ENCODE measurements at regions not wholly inside any gene's neighbourhood (a gene's known extent, or its start where the extent isn't known, plus 50 kb on each side); places are given as distances from the start of the nearest gene placed in this dataset.

DNA sequence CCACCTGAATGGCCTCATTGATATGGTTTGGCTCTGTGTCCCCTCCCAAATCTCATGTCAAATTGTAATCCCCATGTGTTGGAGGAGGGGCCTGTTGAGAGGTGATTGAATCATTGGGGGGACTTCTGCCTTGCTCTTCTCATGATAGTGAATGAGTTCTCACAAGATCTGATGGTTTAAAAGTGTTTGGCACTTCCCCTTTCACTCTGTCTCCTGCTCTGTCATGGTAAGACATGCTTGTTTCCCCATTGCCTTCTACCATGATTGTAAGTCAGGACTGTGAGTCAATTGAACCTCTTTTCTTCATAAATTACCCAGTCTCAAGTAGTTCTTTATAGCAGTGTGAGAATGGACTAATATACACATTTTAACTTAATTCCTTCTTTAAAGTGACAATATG is 146.8 kb upstream of the KCNJ3 start:
- Mint-ChIP-seq H3K36me3 (ENCODE audit: low read depth) (no peaks in the 10 kb centered on the region), H3K4me1 (no peaks in the 10 kb centered on the region), H3K27ac (no peak overlapping the region), H3K4me3 (no peak overlapping the region), H3K27me3 (ENCODE audit: low read depth, poor library complexity) (no peaks in the 10 kb centered on the region), H3K9me3 (peaks cover 10% of the 10 kb centered on the region)
- TF ChIP-seq, protein P1, sequence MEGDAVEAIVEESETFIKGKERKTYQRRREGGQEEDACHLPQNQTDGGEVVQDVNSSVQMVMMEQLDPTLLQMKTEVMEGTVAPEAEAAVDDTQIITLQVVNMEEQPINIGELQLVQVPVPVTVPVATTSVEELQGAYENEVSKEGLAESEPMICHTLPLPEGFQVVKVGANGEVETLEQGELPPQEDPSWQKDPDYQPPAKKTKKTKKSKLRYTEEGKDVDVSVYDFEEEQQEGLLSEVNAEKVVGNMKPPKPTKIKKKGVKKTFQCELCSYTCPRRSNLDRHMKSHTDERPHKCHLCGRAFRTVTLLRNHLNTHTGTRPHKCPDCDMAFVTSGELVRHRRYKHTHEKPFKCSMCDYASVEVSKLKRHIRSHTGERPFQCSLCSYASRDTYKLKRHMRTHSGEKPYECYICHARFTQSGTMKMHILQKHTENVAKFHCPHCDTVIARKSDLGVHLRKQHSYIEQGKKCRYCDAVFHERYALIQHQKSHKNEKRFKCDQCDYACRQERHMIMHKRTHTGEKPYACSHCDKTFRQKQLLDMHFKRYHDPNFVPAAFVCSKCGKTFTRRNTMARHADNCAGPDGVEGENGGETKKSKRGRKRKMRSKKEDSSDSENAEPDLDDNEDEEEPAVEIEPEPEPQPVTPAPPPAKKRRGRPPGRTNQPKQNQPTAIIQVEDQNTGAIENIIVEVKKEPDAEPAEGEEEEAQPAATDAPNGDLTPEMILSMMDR (IDR thresholded peaks at IDR 0.05) = no peak
- no peak for DNase-seq

DNA sequence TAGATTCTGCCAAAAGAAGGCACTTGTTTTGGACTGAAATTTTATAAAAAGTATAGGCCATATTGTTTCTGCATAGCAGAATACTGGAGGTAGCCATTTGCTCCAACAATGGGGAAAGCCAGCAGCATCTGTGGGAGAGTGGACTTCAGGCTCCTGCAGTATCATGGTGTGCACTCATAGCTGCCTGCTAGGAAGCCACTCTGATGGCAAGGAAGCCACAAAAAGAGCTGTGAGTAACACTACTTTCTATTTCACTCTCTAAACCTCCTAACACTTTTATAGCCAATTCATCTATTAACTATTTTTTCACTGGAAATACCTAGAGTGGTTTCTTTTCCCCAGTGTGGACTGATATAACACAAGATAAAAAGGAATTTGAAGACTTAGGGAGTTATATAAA is 144.4 kb upstream of the KCNJ3 start:
- H3K27ac Mint-ChIP-seq = no peak overlapping the region
- H3K9me3 Mint-ChIP-seq = no peaks in the 10 kb centered on the region
- no peak overlapping the region for H3K4me3 Mint-ChIP-seq
- no peaks in the 10 kb centered on the region for H3K4me1 Mint-ChIP-seq
- DNase-seq = no peak
- no peaks in the 10 kb centered on the region for H3K36me3 Mint-ChIP-seq (ENCODE audit: low read depth)
- TF ChIP-seq, protein P1 (IDR thresholded peaks at IDR 0.05) = no peak
- no peaks in the 10 kb centered on the region for H3K27me3 Mint-ChIP-seq (ENCODE audit: low read depth, poor library complexity)

DNA sequence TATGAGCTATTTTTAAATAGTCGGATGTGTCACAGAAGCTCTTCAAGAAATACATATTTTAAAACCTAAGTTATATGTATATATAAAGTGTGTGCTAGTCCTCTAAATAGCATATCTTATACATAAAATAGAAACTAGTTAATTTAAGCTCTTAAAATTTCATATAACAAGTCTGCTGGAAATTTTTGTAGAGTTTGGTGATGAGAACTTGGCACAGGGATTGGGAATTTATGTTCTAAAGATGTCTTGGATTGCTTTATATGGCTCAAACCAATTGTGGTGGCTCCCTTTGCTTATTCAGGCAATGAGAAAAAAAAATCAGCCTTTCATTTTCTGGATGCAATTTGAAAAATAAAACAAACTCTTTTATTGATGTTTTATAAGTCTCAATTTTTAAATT is 142.8 kb upstream of the KCNJ3 start:
- H3K27me3 Mint-ChIP-seq (ENCODE audit: low read depth, poor library complexity) = no peaks in the 10 kb centered on the region
- H3K36me3 Mint-ChIP-seq (ENCODE audit: low read depth) = no peaks in the 10 kb centered on the region
- no peak overlapping the region for H3K27ac Mint-ChIP-seq
- no peak for DNase-seq
- no peaks in the 10 kb centered on the region for H3K9me3 Mint-ChIP-seq
- TF ChIP-seq, protein P1 (IDR thresholded peaks at IDR 0.05) = no peak
- no peak overlapping the region for H3K4me3 Mint-ChIP-seq
- no peaks in the 10 kb centered on the region for H3K4me1 Mint-ChIP-seq

DNA sequence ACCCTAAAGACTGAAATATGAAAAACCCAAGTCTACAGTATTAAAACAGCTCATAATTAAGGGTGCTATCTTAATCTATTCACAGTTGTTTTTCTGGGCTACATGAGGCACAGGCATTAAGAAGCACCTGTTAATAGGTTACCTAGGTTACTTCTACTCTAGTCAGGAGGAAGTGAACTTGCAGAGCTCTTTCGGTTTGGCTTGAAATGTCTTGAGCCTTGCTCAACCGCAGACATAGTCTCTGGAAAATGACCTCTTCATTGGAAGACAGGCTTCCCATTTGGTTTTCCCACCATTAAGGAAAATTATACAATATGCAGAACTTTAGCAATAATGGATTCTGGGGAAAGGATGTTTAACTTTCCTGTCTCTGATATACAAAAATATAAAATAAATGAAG is 142.3 kb upstream of the KCNJ3 start:
- H3K4me1 Mint-ChIP-seq = no peaks in the 10 kb centered on the region
- H3K9me3 Mint-ChIP-seq = no peaks in the 10 kb centered on the region
- H3K4me3 Mint-ChIP-seq = no peak overlapping the region
- no peaks in the 10 kb centered on the region for H3K36me3 Mint-ChIP-seq (ENCODE audit: low read depth)
- TF ChIP-seq, protein P1 (IDR thresholded peaks at IDR 0.05) = no peak
- no peak overlapping the region for H3K27ac Mint-ChIP-seq
- no peaks in the 10 kb centered on the region for H3K27me3 Mint-ChIP-seq (ENCODE audit: low read depth, poor library complexity)
- DNase-seq = no peak

DNA sequence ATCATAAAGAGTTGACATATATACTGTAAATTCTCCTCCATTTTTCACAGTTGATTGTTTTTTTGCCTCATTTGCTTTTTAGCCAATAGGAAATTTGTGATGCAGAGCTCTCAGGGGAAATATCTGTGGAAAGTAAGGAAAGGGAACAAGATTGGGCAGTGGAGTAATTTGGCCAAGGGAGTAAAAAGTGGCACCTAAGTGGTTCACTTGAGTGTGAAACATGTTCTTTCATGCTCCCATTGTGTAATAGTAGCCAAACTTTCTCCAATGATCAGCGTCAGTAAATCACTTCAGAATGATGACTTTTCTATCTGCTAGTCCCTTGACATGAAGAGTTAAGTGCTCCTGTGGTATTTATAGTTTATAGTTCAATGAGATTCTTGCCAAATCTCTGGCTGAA is 141.9 kb upstream of the KCNJ3 start:
- H3K27me3 Mint-ChIP-seq (ENCODE audit: low read depth, poor library complexity) = no peaks in the 10 kb centered on the region
- no peak overlapping the region for H3K4me3 Mint-ChIP-seq
- H3K27ac Mint-ChIP-seq = no peak overlapping the region
- no peaks in the 10 kb centered on the region for H3K36me3 Mint-ChIP-seq (ENCODE audit: low read depth)
- no peaks in the 10 kb centered on the region for H3K9me3 Mint-ChIP-seq
- no peaks in the 10 kb centered on the region for H3K4me1 Mint-ChIP-seq
- DNase-seq = no peak
- TF ChIP-seq, protein P1 (IDR thresholded peaks at IDR 0.05) = no peak

DNA sequence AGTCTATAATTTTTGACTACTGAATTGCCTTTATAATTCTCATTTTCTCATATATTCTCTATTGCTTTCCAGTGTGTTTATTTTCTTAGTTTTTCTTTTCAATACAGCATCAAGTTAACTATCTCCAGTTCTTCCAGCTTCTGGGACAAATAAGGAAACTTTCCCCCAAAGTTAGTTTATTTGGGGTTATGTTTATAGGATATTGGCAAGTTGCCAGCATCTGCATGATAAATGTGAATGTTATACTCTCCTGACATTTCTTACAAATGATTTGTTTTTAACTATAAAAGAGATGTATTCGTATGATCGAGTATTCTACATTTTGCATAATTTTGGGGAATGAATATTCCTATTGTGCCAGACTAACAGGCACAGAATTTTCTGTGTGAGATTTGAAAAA is 140.6 kb upstream of the KCNJ3 start:
- Mint-ChIP-seq H3K9me3 (no peaks in the 10 kb centered on the region), H3K27ac (no peak overlapping the region), H3K36me3 (ENCODE audit: low read depth) (no peaks in the 10 kb centered on the region), H3K4me1 (no peaks in the 10 kb centered on the region), H3K4me3 (no peak overlapping the region), H3K27me3 (ENCODE audit: low read depth, poor library complexity) (no peaks in the 10 kb centered on the region)
- TF ChIP-seq, protein P1 (IDR thresholded peaks at IDR 0.05) = no peak
- no peak for DNase-seq

Measured in nephron progenitor cell (in vitro differentiated cells).